ENCODE measurements at regions not wholly inside any gene's neighbourhood (a gene's known extent, or its start where the extent isn't known, plus 50 kb on each side); places are given as distances from the start of the nearest gene placed in this dataset.
A peak's percentile ranks its signal among the peaks of the same experiment; 100 is the strongest.

DNA sequence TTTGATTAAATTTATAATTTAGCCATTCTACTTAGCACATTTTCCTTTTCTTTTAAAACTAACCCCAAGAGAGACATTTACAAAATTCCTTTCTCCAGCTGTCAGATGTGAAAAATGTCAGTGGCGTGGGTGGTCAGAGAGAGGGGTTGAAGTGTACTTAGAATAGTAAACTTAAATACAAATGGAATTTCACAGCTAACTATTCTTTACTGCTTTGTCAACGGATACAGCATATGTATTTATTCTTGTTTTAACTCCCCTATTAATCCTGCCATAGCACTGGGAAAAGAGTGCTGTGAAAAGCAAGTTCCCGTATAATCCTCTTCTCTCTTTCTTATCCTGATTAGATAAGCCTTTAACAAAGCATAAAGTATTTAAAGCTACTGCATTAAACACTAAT lies 191.4 kb upstream of the CHAC2 start:
- Histone ChIP-seq H2BK120ac (ENCODE audit: low read depth, low read length) (no peak overlapping the region), H2AFZ (ENCODE audit: low read length) (peak overlapping the region; percentile 70), H3K18ac (ENCODE audit: low read length) (no peak overlapping the region), H3K4me3 (ENCODE audit: low read length in 2 of 2) (no peak overlapping the region), H3K23ac (ENCODE audit: low read depth, low read length, poor library complexity) (no peak overlapping the region), H3K27me3 (ENCODE audit: control insufficient read depth in 3 of 3, insufficient read depth in 3 of 3, low read depth in 1 of 3, low read length in 3 of 3) (no peaks in the 10 kb centered on the region), H3K9me3 (replicated peaks in 1 of 2; ENCODE audit: control insufficient read depth in 2 of 2, insufficient read depth in 1 of 2, low read depth in 1 of 2, low read length in 2 of 2) (no peaks in the 10 kb centered on the region), H3K36me3 (replicated peaks in 1 of 2; ENCODE audit: control insufficient read depth in 2 of 2, insufficient read depth in 2 of 2, low read length in 2 of 2) (no peaks in the 10 kb centered on the region), H2BK5ac (ENCODE audit: low read length) (no peak overlapping the region), H2BK12ac (ENCODE audit: low read length) (no peak overlapping the region), H3K9ac (ENCODE audit: low read depth, low read length, poor library complexity) (no peak overlapping the region), H4K8ac (ENCODE audit: low read depth, low read length) (no peak overlapping the region), H4K91ac (ENCODE audit: low read depth, low read length, poor library complexity) (no peak overlapping the region), H2BK15ac (ENCODE audit: low read length) (no peak overlapping the region), H3K4me1 (ENCODE audit: control insufficient read depth in 2 of 2, insufficient read depth in 1 of 2, low read depth in 1 of 2, low read length in 2 of 2) (peaks cover 2 to 6% of the 10 kb centered on the region in 2 donors), H3K79me1 (ENCODE audit: low read depth, low read length) (no peaks in the 10 kb centered on the region), H3K27ac (replicated peaks; ENCODE audit: low read length) (no peak overlapping the region), H3K4me2 (ENCODE audit: insufficient read depth, low read length, poor library complexity, severe bottlenecking) (no peak overlapping the region), H2AK5ac (ENCODE audit: low read depth, low read length) (no peak overlapping the region), H3K4ac (ENCODE audit: low read length) (no peak overlapping the region), H3K14ac (ENCODE audit: low read length) (no peak overlapping the region)
- WGBS, 2 donors (ENCODE audit: extremely low coverage in 2 of 2, insufficient read length in 2 of 2, insufficient replicate concordance in 1 of 2): no CpG with 5 or more reads among the region's 3 CpGs
- DNase-seq (ENCODE audit: low spot score): no peak

DNA sequence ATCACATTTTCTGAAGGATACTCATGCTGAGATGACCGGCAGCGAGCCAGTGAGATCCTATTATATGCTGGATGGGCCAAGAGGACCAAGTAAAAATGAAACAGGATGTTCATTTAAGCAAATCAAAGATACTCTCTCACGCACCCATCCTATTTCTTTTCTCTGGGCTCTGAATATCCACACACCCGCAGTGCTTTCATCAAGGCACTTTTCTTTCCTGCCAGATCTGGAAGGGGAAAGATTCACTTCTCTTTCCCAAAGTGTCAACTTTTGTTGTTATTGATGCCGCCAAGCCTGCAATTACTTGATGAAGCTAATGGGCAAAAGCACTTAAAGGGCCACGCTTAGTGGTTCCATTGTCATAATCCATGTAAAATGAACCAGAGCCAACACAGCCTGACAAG lies 191.9 kb upstream of the CHAC2 start:
- no peaks in the 10 kb centered on the region for H3K27me3 ChIP-seq (ENCODE audit: control insufficient read depth in 3 of 3, insufficient read depth in 3 of 3, low read depth in 1 of 3, low read length in 3 of 3)
- no peak overlapping the region for H2AK5ac ChIP-seq (ENCODE audit: low read depth, low read length)
- H3K27ac ChIP-seq (replicated peaks; ENCODE audit: low read length): peak overlapping the region; percentile 34
- no CpG with 5 or more reads among the region's 6 CpGs for WGBS, 2 donors (ENCODE audit: extremely low coverage in 2 of 2, insufficient read length in 2 of 2, insufficient replicate concordance in 1 of 2)
- H3K79me1 ChIP-seq (ENCODE audit: low read depth, low read length): no peaks in the 10 kb centered on the region
- no peak overlapping the region for H3K23ac ChIP-seq (ENCODE audit: low read depth, low read length, poor library complexity)
- no peak overlapping the region for H4K91ac ChIP-seq (ENCODE audit: low read depth, low read length, poor library complexity)
- H2BK12ac ChIP-seq (ENCODE audit: low read length): no peak overlapping the region
- H3K14ac ChIP-seq (ENCODE audit: low read length): no peak overlapping the region
- no peak for DNase-seq (ENCODE audit: low spot score)
- no peak overlapping the region for H4K8ac ChIP-seq (ENCODE audit: low read depth, low read length)
- no peaks in the 10 kb centered on the region for H3K36me3 ChIP-seq (replicated peaks in 1 of 2; ENCODE audit: control insufficient read depth in 2 of 2, insufficient read depth in 2 of 2, low read length in 2 of 2)
- H3K9ac ChIP-seq (ENCODE audit: low read depth, low read length, poor library complexity): no peak overlapping the region
- no peak overlapping the region for H2BK5ac ChIP-seq (ENCODE audit: low read length)
- no peak overlapping the region for H3K4me3 ChIP-seq (ENCODE audit: low read length in 2 of 2)
- no peaks in the 10 kb centered on the region for H3K9me3 ChIP-seq (replicated peaks in 1 of 2; ENCODE audit: control insufficient read depth in 2 of 2, insufficient read depth in 1 of 2, low read depth in 1 of 2, low read length in 2 of 2)
- peak overlapping the region; percentile 70 for H2AFZ ChIP-seq (ENCODE audit: low read length)
- peaks cover 2 to 6% of the 10 kb centered on the region in 2 donors for H3K4me1 ChIP-seq (ENCODE audit: control insufficient read depth in 2 of 2, insufficient read depth in 1 of 2, low read depth in 1 of 2, low read length in 2 of 2)
- no peak overlapping the region for H3K4ac ChIP-seq (ENCODE audit: low read length)
- H2BK120ac ChIP-seq (ENCODE audit: low read depth, low read length): no peak overlapping the region
- H3K18ac ChIP-seq (ENCODE audit: low read length): no peak overlapping the region
- no peak overlapping the region for H2BK15ac ChIP-seq (ENCODE audit: low read length)
- H3K4me2 ChIP-seq (ENCODE audit: insufficient read depth, low read length, poor library complexity, severe bottlenecking): no peak overlapping the region

DNA sequence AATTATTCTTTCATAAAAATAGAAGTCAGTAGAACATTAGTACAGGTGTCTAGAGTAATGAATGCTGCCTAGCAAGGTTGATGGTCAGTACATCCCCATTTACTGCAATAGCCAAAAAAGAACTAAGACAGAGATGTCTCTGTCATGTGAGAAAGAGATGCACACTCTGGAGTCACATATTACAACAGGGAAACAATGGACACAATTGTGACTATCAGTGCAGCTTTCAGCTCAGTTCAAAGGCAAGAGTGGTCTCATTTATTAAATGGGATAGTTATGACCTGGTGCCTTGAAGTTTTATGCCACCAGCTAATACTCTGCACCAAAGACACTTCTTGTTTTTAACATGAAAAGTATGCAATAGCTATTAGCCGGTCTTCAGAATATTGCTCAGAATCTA lies 194.9 kb upstream of the CHAC2 start:
- H3K4me2 ChIP-seq (ENCODE audit: insufficient read depth, low read length, poor library complexity, severe bottlenecking): no peak overlapping the region
- no peak overlapping the region for H2AFZ ChIP-seq (ENCODE audit: low read length)
- no CpG with 5 or more reads among the region's 1 CpG for WGBS, 2 donors (ENCODE audit: extremely low coverage in 2 of 2, insufficient read length in 2 of 2, insufficient replicate concordance in 1 of 2)
- H3K4ac ChIP-seq (ENCODE audit: low read length): no peak overlapping the region
- no peak overlapping the region for H2AK5ac ChIP-seq (ENCODE audit: low read depth, low read length)
- no peak for DNase-seq (ENCODE audit: low spot score)
- H3K4me3 ChIP-seq (ENCODE audit: low read length in 2 of 2): no peak overlapping the region
- H2BK12ac ChIP-seq (ENCODE audit: low read length): no peak overlapping the region
- no peak overlapping the region for H2BK15ac ChIP-seq (ENCODE audit: low read length)
- no peak overlapping the region for H4K91ac ChIP-seq (ENCODE audit: low read depth, low read length, poor library complexity)
- H3K9me3 ChIP-seq (replicated peaks in 1 of 2; ENCODE audit: control insufficient read depth in 2 of 2, insufficient read depth in 1 of 2, low read depth in 1 of 2, low read length in 2 of 2): no peaks in the 10 kb centered on the region
- H3K79me1 ChIP-seq (ENCODE audit: low read depth, low read length): no peaks in the 10 kb centered on the region
- H3K23ac ChIP-seq (ENCODE audit: low read depth, low read length, poor library complexity): no peak overlapping the region
- H3K18ac ChIP-seq (ENCODE audit: low read length): no peak overlapping the region
- no peak overlapping the region for H3K14ac ChIP-seq (ENCODE audit: low read length)
- H2BK5ac ChIP-seq (ENCODE audit: low read length): no peak overlapping the region
- H3K9ac ChIP-seq (ENCODE audit: low read depth, low read length, poor library complexity): no peak overlapping the region
- H3K36me3 ChIP-seq (replicated peaks in 1 of 2; ENCODE audit: control insufficient read depth in 2 of 2, insufficient read depth in 2 of 2, low read length in 2 of 2): no peaks in the 10 kb centered on the region
- H3K27ac ChIP-seq (replicated peaks; ENCODE audit: low read length): no peak overlapping the region
- H3K27me3 ChIP-seq (ENCODE audit: control insufficient read depth in 3 of 3, insufficient read depth in 3 of 3, low read depth in 1 of 3, low read length in 3 of 3): no peaks in the 10 kb centered on the region
- H4K8ac ChIP-seq (ENCODE audit: low read depth, low read length): no peak overlapping the region
- peaks cover 2 to 6% of the 10 kb centered on the region in 2 donors for H3K4me1 ChIP-seq (ENCODE audit: control insufficient read depth in 2 of 2, insufficient read depth in 1 of 2, low read depth in 1 of 2, low read length in 2 of 2)
- H2BK120ac ChIP-seq (ENCODE audit: low read depth, low read length): no peak overlapping the region

- Histone ChIP-seq H2BK120ac (ENCODE audit: low read depth, low read length) (no peak overlapping the region), H3K27me3 (ENCODE audit: control insufficient read depth in 3 of 3, insufficient read depth in 3 of 3, low read depth in 1 of 3, low read length in 3 of 3) (no peaks in the 10 kb centered on the region), H3K79me1 (ENCODE audit: low read depth, low read length) (no peaks in the 10 kb centered on the region), H3K4ac (ENCODE audit: low read length) (no peak overlapping the region), H3K9me3 (replicated peaks in 1 of 2; ENCODE audit: control insufficient read depth in 2 of 2, insufficient read depth in 1 of 2, low read depth in 1 of 2, low read length in 2 of 2) (no peaks in the 10 kb centered on the region), H2AK5ac (ENCODE audit: low read depth, low read length) (no peak overlapping the region), H3K36me3 (replicated peaks in 1 of 2; ENCODE audit: control insufficient read depth in 2 of 2, insufficient read depth in 2 of 2, low read length in 2 of 2) (no peaks in the 10 kb centered on the region), H3K9ac (ENCODE audit: low read depth, low read length, poor library complexity) (no peak overlapping the region), H4K8ac (ENCODE audit: low read depth, low read length) (no peak overlapping the region), H3K4me2 (ENCODE audit: insufficient read depth, low read length, poor library complexity, severe bottlenecking) (no peak overlapping the region), H2BK12ac (ENCODE audit: low read length) (no peak overlapping the region), H3K4me1 (ENCODE audit: control insufficient read depth in 2 of 2, insufficient read depth in 1 of 2, low read depth in 1 of 2, low read length in 2 of 2) (peaks cover 0 to 2% of the 10 kb centered on the region in 2 donors), H2AFZ (ENCODE audit: low read length) (no peak overlapping the region), H3K18ac (ENCODE audit: low read length) (no peak overlapping the region), H3K14ac (ENCODE audit: low read length) (no peak overlapping the region), H3K27ac (replicated peaks; ENCODE audit: low read length) (no peak overlapping the region), H4K91ac (ENCODE audit: low read depth, low read length, poor library complexity) (no peak overlapping the region), H3K23ac (ENCODE audit: low read depth, low read length, poor library complexity) (no peak overlapping the region), H3K4me3 (ENCODE audit: low read length in 2 of 2) (no peak overlapping the region), H2BK15ac (ENCODE audit: low read length) (no peak overlapping the region), H2BK5ac (ENCODE audit: low read length) (no peak overlapping the region)
- WGBS, 2 donors (ENCODE audit: extremely low coverage in 2 of 2, insufficient read length in 2 of 2, insufficient replicate concordance in 1 of 2): no CpG with 5 or more reads among the region's 14 CpGs
- no peak for DNase-seq (ENCODE audit: low spot score)
Measured at GRCh38 chr2:53569957-53570727, 197.5 kb upstream of the CHAC2 start.

All from neuronal stem cell (in vitro differentiated cells).